Suppressor macrophage treated with lipopolysaccharide for 4 hours (primary cell): ENCODE measurements at regions not wholly inside any gene's neighbourhood (a gene's known extent, or its start where the extent isn't known, plus 50 kb on each side); places are given as distances from the start of the nearest gene placed in this dataset.

ENCODE experiments used
- DNase-seq: peaks from one replicate; pipeline ENCODE4 v3.0.0-alpha.2; 2020

GRCh38 chr1:165025805-165026204, 330.7 kb downstream of the LMX1A start:
- DNase-seq = no peak

GRCh38 chr1:165014753-165015152, 341.8 kb downstream of the LMX1A start:
- no peak for DNase-seq

- DNase-seq = no peak
Observed at GRCh38 chr1:165011991-165012531, 344.5 kb downstream of the LMX1A start.

GRCh38 chr1:165011186-165011585, 345.3 kb downstream of the LMX1A start:
- no peak for DNase-seq

- no peak for DNase-seq
Observed at GRCh38 chr1:165010418-165011070, 346.0 kb downstream of the LMX1A start.

- DNase-seq = no peak
Observed at GRCh38 chr1:165006831-165007230, 349.7 kb downstream of the LMX1A start.

- DNase-seq = no peak
Observed at GRCh38 chr1:164999146-164999545, 357.4 kb downstream of the LMX1A start.

GRCh38 chr1:164991763-164992314, 364.7 kb downstream of the LMX1A start:
- no peak for DNase-seq

GRCh38 chr1:164983023-164983650, 373.4 kb downstream of the LMX1A start:
- no peak for DNase-seq

- DNase-seq = no peak
Observed at GRCh38 chr1:164982545-164982944, 374.0 kb downstream of the LMX1A start.

- DNase-seq = no peak
Observed at GRCh38 chr1:164977561-164977960, 379.0 kb downstream of the LMX1A start.

GRCh38 chr1:164971921-164972415, 384.5 kb downstream of the LMX1A start:
- no peak for DNase-seq

GRCh38 chr1:164971391-164971790, 385.1 kb downstream of the LMX1A start:
- DNase-seq = no peak

- no peak for DNase-seq
Observed at GRCh38 chr1:164969253-164969652, 387.3 kb downstream of the LMX1A start.

GRCh38 chr1:164967300-164967699, 389.2 kb downstream of the LMX1A start:
- DNase-seq = no peak

- no peak for DNase-seq
Observed at GRCh38 chr1:164961715-164962114, 394.8 kb downstream of the LMX1A start.

- DNase-seq = no peak
Observed at GRCh38 chr1:164958982-164959768, 397.3 kb downstream of the LMX1A start.

GRCh38 chr1:164953815-164954214, 394.8 kb downstream of the PBX1 start:
- no peak for DNase-seq

- no peak for DNase-seq
Observed at GRCh38 chr1:164953098-164953497, 394.1 kb downstream of the PBX1 start.

- no peak for DNase-seq
Observed at GRCh38 chr1:164951508-164951907, 392.5 kb downstream of the PBX1 start.

- no peak for DNase-seq
Observed at GRCh38 chr1:164950541-164950986, 391.6 kb downstream of the PBX1 start.

GRCh38 chr1:164949771-164950471, 390.9 kb downstream of the PBX1 start:
- no peak for DNase-seq

GRCh38 chr1:164948101-164948500, 389.1 kb downstream of the PBX1 start:
- DNase-seq = no peak
